ENCODE measurements at regions not wholly inside any gene's neighbourhood (a gene's known extent, or its start where the extent isn't known, plus 50 kb on each side); places are given as distances from the start of the nearest gene placed in this dataset.

GRCh38 chr11:25860677-25861450 is 471.1 kb upstream of the ANO3 start:
- Mint-ChIP-seq H3K27ac (no peak overlapping the region), H3K9me3 (no peaks in the 10 kb centered on the region), H3K27me3 (ENCODE audit: low read depth) (no peaks in the 10 kb centered on the region), H3K36me3 (no peaks in the 10 kb centered on the region), H3K4me3 (no peak overlapping the region), H3K4me1 (peaks cover 13% of the 10 kb centered on the region)
- POLR2A ChIA-PET: no interaction called here
- no peak for TF ChIP-seq FOXJ3 (CRISPR knock-in tag; IDR thresholded peaks at IDR 0.05; ENCODE audit: borderline replicate concordance)
- no peak for TF ChIP-seq ESRRA (CRISPR knock-in tag; IDR thresholded peaks at IDR 0.05; ENCODE audit: borderline replicate concordance)
- TF ChIP-seq TEAD4 (CRISPR knock-in tag; IDR thresholded peaks at IDR 0.05): no peak
- TF ChIP-seq ZNF512 (CRISPR knock-in tag; IDR thresholded peaks at IDR 0.05; ENCODE audit: borderline replicate concordance): no peak
- TF ChIP-seq TEAD1 (CRISPR knock-in tag; IDR thresholded peaks at IDR 0.05): no peak
- TF ChIP-seq FOXP4 (CRISPR knock-in tag; IDR thresholded peaks at IDR 0.05): no peak
- TF ChIP-seq TP53 (CRISPR knock-in tag; IDR thresholded peaks at IDR 0.05): no peak
- CTCF ChIA-PET: no interaction called here
- no peak for DNase-seq (ENCODE audit: low spot score)
- ATAC-seq: no peak

- Mint-ChIP-seq H3K36me3 (no peaks in the 10 kb centered on the region), H3K9me3 (no peaks in the 10 kb centered on the region), H3K27me3 (ENCODE audit: low read depth) (no peaks in the 10 kb centered on the region), H3K27ac (no peak overlapping the region), H3K4me3 (no peak overlapping the region), H3K4me1 (peaks cover 13% of the 10 kb centered on the region)
- ChIA-PET CTCF (no interaction called here), POLR2A (no interaction called here)
- DNase-seq (ENCODE audit: low spot score) (no peak), ATAC-seq (no peak)
- TF ChIP-seq AFF4 (CRISPR knock-in tag; IDR thresholded peaks at IDR 0.05; ENCODE audit: borderline replicate concordance) (no peak), MYBL2 (CRISPR knock-in tag; IDR thresholded peaks at IDR 0.05) (no peak), FOXJ3 (CRISPR knock-in tag; IDR thresholded peaks at IDR 0.05; ENCODE audit: borderline replicate concordance) (no peak), CTCF (IDR thresholded peaks at IDR 0.05) (no peak), NFE2L1 (CRISPR knock-in tag; IDR thresholded peaks at IDR 0.05) (no peak), CBFB (CRISPR knock-in tag; IDR thresholded peaks at IDR 0.05; ENCODE audit: low read depth) (no peak), USF1 (CRISPR knock-in tag; IDR thresholded peaks at IDR 0.05) (no peak), PRRX2 (CRISPR knock-in tag; IDR thresholded peaks at IDR 0.05) (no peak), ATF6 (CRISPR knock-in tag; IDR thresholded peaks at IDR 0.05) (no peak)
Measured at GRCh38 chr11:25862159-25862558, 469.8 kb upstream of the ANO3 start.
